ENCODE measurements at regions not wholly inside any gene's neighbourhood (a gene's known extent, or its start where the extent isn't known, plus 50 kb on each side); places are given as distances from the start of the nearest gene placed in this dataset.

- no peak for TF ChIP-seq EZH2 (IDR thresholded peaks at IDR 0.05; ENCODE audit: low read depth, low read length, severe bottlenecking)
- TF ChIP-seq KDM5A (IDR thresholded peaks at IDR 0.05; ENCODE audit: low read length) = no peak
- TF ChIP-seq MAX (IDR thresholded peaks at IDR 0.05) = no peak
- TF ChIP-seq YY1 (IDR thresholded peaks at IDR 0.05; ENCODE audit: low read depth, low read length) = no peak
Observed at GRCh38 chr1:232385221-232385620, 244.7 kb downstream of the SIPA1L2 start (continued).

Measured in H1 (cell line).